GM19025 (cell line): ENCODE measurements at regions not wholly inside any gene's neighbourhood (a gene's known extent, or its start where the extent isn't known, plus 50 kb on each side); places are given as distances from the start of the nearest gene placed in this dataset.

Experiments used
- ATAC-seq: cut with Tn5 transposase; IDR thresholded peaks from one replicate; pipeline ENCODE4 v1.9.1; 2021; ENCODE audit warnings: mild to moderate bottlenecking, low read depth, moderate library complexity; ENCODE audit not compliant: unreplicated experiment

DNA sequence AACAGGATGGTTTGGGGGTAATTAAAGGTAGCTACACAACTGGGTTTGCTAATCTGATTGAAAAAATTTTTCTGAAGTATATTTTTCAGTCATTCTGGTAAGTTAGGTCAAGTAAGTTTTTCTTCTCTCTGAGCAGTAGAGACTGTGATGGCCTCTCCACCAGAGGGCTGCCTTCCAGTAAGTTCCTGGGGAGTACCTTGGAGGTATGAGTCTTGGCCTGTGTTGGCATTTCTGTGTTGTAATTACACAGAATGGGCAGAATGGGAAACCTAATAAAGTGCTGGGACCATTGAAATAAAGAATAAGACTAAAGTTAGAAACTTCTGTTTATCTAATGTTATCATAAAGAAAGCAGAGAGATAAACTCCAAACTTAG, 430.8 kb downstream of the ARHGEF28 start:
- ATAC-seq = no peak

GRCh38 chr5:74056107-74056788, 430.3 kb downstream of the ARHGEF28 start:
- ATAC-seq = no peak

GRCh38 chr5:74055486-74056106, 429.6 kb downstream of the ARHGEF28 start:
- no peak for ATAC-seq

- no peak for ATAC-seq
These were observed 428.8 kb downstream of the ARHGEF28 start for GRCh38 chr5:74054641-74055421.

- ATAC-seq = no peak
These were observed 428.1 kb downstream of the ARHGEF28 start for GRCh38 chr5:74054139-74054538.

DNA sequence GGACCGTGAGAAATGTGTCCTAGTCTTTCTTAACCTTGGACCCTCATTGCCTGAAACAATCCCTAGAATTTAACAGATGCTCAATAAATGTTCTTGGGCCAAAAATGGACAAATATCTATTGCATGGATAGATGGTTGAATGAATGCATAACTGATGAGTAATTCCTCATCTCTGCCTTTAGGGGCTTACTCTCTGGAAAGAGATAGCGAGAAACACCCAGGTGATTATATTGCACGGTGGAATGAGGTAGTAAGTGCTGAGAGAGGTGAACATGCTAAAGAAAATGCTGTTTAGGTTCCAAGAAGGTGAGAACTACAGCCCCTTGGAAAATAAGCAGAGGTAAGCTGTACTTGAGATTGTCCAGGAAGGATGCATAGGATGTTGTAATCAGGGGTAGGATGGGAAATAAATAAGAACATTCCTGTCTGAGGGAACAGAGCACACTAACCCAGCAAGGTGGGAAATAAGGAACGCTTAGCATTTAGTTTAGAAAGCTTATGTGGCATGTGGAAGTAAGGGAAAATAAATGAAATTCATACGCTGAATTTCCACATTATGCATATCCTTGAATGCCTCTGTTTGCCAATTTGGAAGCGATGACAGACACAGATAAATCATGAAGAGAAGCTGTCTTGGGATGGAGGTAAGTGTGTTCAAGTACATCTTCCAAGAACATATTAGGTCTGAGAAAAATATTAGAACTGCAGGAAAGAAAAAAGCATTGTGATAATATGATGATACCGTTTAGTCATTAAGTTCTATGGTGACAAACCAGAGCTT, 426.6 kb downstream of the ARHGEF28 start:
- ATAC-seq = no peak

- no peak for ATAC-seq
These were observed 425.1 kb downstream of the ARHGEF28 start for GRCh38 chr5:74051076-74051475.

GRCh38 chr5:74044936-74045335, 418.9 kb downstream of the ARHGEF28 start:
- no peak for ATAC-seq

- no peak for ATAC-seq
These were observed 417.0 kb downstream of the ARHGEF28 start for GRCh38 chr5:74042959-74043358.

DNA sequence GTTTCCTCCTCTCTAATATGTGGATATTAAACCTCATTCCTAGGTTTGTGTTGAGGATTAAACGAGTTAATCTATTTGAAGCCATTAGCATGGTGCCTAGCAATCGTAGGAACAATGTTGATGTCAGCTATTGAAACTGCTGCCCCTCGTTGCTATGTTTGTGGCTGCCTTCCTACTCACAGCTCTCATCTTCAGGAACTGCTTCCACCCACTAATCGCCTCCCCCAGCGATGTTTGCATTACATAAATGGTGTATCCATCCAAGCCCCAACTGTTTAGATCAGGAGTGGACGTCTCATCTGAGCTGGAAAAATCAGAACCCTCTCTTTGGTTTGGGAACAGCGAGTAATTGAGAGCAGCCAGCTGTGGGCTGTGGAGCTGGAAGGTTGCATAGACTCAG, 416.6 kb downstream of the ARHGEF28 start:
- no peak for ATAC-seq

- ATAC-seq = no peak
These were observed 415.9 kb downstream of the ARHGEF28 start for GRCh38 chr5:74041913-74042312.

GRCh38 chr5:74040811-74041491, 415.0 kb downstream of the ARHGEF28 start:
- no peak for ATAC-seq

DNA sequence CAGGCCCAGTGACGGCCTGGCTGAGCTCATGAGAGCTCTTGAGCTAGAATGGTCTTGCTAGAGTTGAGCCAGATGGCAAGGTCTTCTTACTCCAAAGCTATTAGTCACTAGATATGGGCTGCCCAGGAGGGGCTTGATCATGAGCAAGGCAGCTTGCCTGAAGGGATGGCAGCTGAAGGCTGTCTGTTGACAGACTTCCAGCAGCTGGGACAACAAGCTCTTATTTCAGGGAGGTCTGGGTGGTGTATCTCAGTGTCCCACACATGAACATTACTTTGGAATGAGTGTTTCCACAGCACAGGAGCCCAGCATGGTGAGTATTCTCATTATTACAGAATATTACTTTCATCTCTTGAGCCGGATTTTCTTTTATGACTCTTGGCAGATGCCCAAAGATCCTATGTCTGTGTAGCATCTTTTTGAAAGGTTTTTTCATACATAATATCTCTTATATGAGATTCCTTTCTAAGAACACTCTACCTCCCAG, 414.1 kb downstream of the ARHGEF28 start:
- no peak for ATAC-seq

GRCh38 chr5:74037321-74037720, 411.3 kb downstream of the ARHGEF28 start:
- no peak for ATAC-seq

DNA sequence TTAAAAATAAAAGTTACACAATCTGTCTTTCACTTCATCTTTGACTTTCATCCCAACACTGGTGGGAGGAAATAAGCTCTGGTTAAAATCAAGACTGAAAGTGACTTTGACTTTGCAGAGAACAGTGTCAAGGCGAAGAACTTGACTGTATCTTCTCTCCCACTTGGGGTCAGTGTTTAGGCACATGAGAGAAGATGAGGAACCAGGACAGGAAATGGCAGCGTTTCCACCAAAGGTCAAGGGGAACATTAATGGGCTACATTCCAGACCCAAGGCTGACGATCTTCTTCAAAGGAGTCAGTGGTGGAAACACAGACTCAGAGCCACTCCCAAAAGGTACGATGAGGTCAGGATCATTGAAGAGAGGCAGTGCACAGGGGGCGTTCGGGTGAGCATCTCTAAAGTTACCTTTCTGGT, 409.5 kb downstream of the ARHGEF28 start:
- no peak for ATAC-seq

GRCh38 chr5:74034733-74035132, 408.7 kb downstream of the ARHGEF28 start:
- no peak for ATAC-seq

DNA sequence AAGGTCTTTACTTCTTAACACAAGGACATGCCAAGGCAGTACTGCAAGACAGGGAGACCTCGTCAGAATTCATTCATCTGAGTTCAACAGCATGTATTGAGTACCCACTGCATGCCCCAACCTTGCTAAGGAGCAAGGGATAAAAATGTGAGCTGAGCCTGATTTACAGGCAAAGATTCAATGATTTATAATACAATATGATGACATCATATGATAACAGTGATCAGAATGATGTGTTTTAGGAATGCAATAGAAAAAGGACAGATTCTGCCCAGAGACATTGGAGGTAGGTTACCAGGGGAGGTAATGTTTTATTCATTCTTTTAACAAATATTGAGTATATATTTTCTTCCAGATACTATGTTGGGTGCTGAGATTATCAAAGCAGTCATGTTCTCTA, 406.6 kb downstream of the ARHGEF28 start:
- no peak for ATAC-seq

DNA sequence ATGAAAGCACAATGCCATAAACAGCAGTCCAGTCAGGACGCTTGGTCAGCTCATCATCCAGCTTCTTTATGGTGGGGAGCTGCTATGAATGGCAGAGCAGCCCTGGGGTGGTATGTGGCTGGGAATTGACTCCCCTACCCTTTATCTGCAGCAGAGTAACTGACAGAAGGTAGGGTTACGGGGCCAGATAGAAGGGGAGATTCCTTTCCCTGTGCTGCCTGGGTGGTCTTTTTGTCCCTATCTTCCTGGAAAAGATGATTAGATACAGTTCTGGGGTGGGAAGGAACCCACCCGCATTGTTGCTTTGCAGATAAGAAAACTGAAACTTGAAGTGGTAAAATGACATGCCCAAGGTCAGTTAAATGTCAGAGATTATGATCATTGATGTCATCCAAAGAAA, 405.5 kb downstream of the ARHGEF28 start:
- ATAC-seq = no peak

GRCh38 chr5:74030821-74031220, 404.8 kb downstream of the ARHGEF28 start:
- ATAC-seq = no peak

DNA sequence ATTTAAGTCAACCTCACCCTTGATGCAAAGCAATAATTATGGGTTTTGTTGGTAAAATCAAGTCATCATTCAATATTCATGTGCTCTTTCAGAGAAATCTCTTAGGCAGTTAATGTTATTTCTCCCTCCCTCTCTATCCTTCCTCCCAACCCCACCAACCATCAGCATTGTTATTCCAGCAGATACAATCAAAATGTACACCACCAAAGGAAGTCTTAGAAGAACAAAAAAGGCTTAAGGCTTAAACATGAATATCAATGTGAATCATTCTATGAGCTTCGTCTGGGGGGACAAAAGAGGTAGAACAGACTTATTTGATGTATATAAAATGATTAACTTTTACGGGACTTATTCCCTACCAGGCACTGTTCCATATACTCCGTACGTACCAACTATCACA, 404.4 kb downstream of the ARHGEF28 start:
- no peak for ATAC-seq
